Small intestine (tissue), 7 donors: ENCODE measurements at regions not wholly inside any gene's neighbourhood (a gene's known extent, or its start where the extent isn't known, plus 50 kb on each side); places are given as distances from the start of the nearest gene placed in this dataset.
A peak's percentile ranks its signal among the peaks of the same experiment; 100 is the strongest.

Experiments used
- DNase-seq, 2 donors: peaks; one replicate each; pipeline versions ENCODE4 v3.0.0 to v3.0.0-alpha.2; 2013
- FAIRE-seq: peaks from 2 replicates; lab custom pipeline; 2012; peaks lifted over from hg19 to GRCh38; lab: Jason Lieb, UNC
- H3K27ac ChIP-seq, 3 donors: one replicate each; pipeline ENCODE4 v1.5.1; 2013; ENCODE audit warnings: low read length in 2 of 3, mild to moderate bottlenecking in 2 of 3, control low read depth in 1 of 3, inconsistent platforms in 1 of 3, low read depth in 1 of 3, moderate library complexity in 1 of 3
- H3K27me3 ChIP-seq, 3 donors: one replicate each; pipeline ENCODE4 v1.6.1; 2013; ENCODE audit warnings: low read length in 3 of 3, inconsistent platforms in 1 of 3; ENCODE audit not compliant: control insufficient read depth in 3 of 3, insufficient read depth in 3 of 3
- H3K36me3 ChIP-seq, 3 donors: one replicate each; pipeline ENCODE4 v1.6.1; 2013; ENCODE audit warnings: low read length in 3 of 3, inconsistent platforms in 1 of 3, low read depth in 1 of 3, mild to moderate bottlenecking in 1 of 3, moderate library complexity in 1 of 3; ENCODE audit not compliant: control insufficient read depth in 3 of 3, insufficient read depth in 2 of 3
- H3K4me1 ChIP-seq, 3 donors: one replicate each; pipeline ENCODE4 v1.6.1; 2013; ENCODE audit warnings: low read length in 2 of 3, inconsistent platforms in 1 of 3, low read depth in 1 of 3, mild to moderate bottlenecking in 1 of 3, moderate library complexity in 1 of 3; ENCODE audit not compliant: control insufficient read depth in 3 of 3, insufficient read depth in 2 of 3
- H3K4me3 ChIP-seq, 3 donors: one replicate each; pipeline ENCODE4 v1.5.1; 2013; ENCODE audit warnings: low read length in 3 of 3, control low read depth in 1 of 3, inconsistent platforms in 1 of 3, low read depth in 1 of 3, mild to moderate bottlenecking in 1 of 3, moderate library complexity in 1 of 3
- H3K9me3 ChIP-seq, 2 donors: one replicate each; pipeline ENCODE4 v1.6.1; 2013; ENCODE audit warnings: low read depth in 1 of 2, low read length in 1 of 2; ENCODE audit not compliant: control insufficient read depth in 2 of 2, insufficient read depth in 1 of 2
- WGBS, 3 donors: extraction: QIAGEN DNeasy Blood & Tissue Kit; methylation state at CpG; one replicate each; pipeline ENCODE4 v1.1.7; 2013; 5-methylcytosine and 5-hydroxymethylcytosine counted together
- donor health status: healthy with polysubstance abuse.
- donor health status: control.
- donor health status: control.
- donor health status: Bipolar disorder and iron deficiency.
- donor health status: healthy.

- H3K9me3 ChIP-seq = no peaks in the 10 kb centered on the region
- DNase-seq (no peak), FAIRE-seq (no peak)
- no peak overlapping the region for H3K4me3 ChIP-seq
- H3K27ac ChIP-seq = no peak overlapping the region
- H3K36me3 ChIP-seq = no peaks in the 10 kb centered on the region
- H3K27me3 ChIP-seq = no peaks in the 10 kb centered on the region
- peaks cover 0 to 5% (median 0%) of the 10 kb centered on the region in 3 donors for H3K4me1 ChIP-seq
- 73 to 74% (median 73%) methylated on average over 3 of the region's 3 CpGs for WGBS, 3 donors
Measured at GRCh38 chr18:39774957-39775598, 2180.0 kb upstream of the PIK3C3 start.

DNA sequence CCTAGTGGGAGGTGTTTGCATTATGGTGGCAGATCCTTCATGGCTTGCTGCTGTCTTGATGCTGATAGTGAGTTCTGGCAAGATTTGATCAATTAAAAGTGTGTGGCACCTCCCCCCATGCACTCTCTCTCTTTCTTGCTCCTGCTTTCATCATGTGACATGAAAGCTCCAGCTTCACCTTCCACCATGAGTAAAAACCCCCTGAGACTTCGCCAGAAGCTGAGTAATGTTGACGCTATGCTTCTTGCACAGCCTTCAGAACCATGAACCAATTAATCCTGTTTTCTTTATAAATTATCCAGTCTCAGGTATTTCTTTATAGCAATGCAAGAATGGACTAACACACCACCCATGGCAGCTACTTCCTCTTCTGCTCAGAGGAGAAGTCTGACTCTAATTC is 2181.4 kb upstream of the PIK3C3 start:
- WGBS, 3 donors = 94 to 97% (median 95%) methylated on average over 2 of the region's 2 CpGs

DNA sequence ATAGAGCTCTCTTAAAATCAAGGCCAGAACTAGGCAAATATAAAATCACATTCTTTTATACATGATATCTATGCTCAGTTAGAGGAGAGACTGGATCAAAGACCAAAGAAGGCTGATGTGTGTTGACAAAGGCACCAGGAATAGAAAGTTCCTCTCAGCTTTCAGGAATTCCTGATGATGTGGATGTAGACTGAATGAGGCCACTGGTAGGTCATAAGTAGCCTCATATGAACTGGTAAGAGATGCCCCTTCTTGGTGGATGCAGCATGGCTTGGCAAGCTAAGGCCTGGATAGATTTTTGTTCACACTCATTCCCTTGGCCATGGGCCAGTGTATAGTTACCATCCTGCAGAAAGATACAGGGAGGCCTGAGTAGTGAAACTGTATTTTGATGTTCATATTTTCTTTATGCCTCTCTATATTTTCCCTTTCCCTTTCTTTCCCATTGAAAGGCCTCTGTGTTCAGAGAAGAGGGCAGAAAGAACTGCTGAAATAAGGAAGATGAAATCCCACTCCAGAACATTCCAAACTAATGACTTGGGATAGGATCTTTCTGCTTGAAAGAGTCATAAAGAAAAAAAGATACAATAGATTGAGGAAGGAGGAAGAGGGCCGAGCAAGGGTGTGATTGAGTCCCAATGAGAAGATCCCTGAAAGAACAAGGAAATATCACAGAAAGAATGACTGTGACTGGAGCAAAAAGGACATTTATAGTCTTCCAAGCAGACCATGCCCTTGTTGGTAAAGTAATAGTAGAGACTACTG is 2182.7 kb upstream of the PIK3C3 start:
- FAIRE-seq (no peak), DNase-seq (no peak)
- Histone ChIP-seq H3K4me3 (no peak overlapping the region), H3K36me3 (no peaks in the 10 kb centered on the region), H3K9me3 (peaks cover 0 to 3% of the 10 kb centered on the region in 2 donors), H3K27me3 (no peaks in the 10 kb centered on the region), H3K4me1 (peaks cover 0 to 8% (median 0%) of the 10 kb centered on the region in 3 donors), H3K27ac (no peak overlapping the region)
- WGBS, 3 donors = 82 to 88% (median 85%) methylated on average over 1 of the region's 1 CpG

More for the DNA sequence above, 2181.4 kb upstream of the PIK3C3 start:
- DNase-seq = no peak
- no peaks in the 10 kb centered on the region for H3K27me3 ChIP-seq
- no peak overlapping the region for H3K27ac ChIP-seq
- peaks cover 0 to 8% (median 0%) of the 10 kb centered on the region in 3 donors for H3K4me1 ChIP-seq
- no peak overlapping the region for H3K4me3 ChIP-seq
- H3K36me3 ChIP-seq = no peaks in the 10 kb centered on the region
- no peak for FAIRE-seq
- peaks cover 0 to 3% of the 10 kb centered on the region in 2 donors for H3K9me3 ChIP-seq

- DNase-seq (peak; percentile 50 to 59), FAIRE-seq (no peak)
- H3K9me3 ChIP-seq = peaks cover 0 to 3% of the 10 kb centered on the region in 2 donors
- H3K4me3 ChIP-seq = no peak overlapping the region
- peaks cover 0 to 8% (median 0%) of the 10 kb centered on the region in 3 donors for H3K4me1 ChIP-seq
- WGBS, 3 donors = 39 to 69% (median 42%) methylated on average over 1 of the region's 1 CpG
- no peaks in the 10 kb centered on the region for H3K27me3 ChIP-seq
- H3K27ac ChIP-seq = peak overlapping the region in 1 of 3 donors; percentile 47
- no peaks in the 10 kb centered on the region for H3K36me3 ChIP-seq
Measured at GRCh38 chr18:39770399-39770798, 2184.6 kb upstream of the PIK3C3 start.

GRCh38 chr18:39764873-39765272 is 2190.2 kb upstream of the PIK3C3 start:
- H3K9me3 ChIP-seq = peaks cover 0 to 3% of the 10 kb centered on the region in 2 donors
- no peaks in the 10 kb centered on the region for H3K36me3 ChIP-seq
- H3K4me1 ChIP-seq = peaks cover 0 to 8% (median 0%) of the 10 kb centered on the region in 3 donors
- H3K27ac ChIP-seq = peak overlapping the region in 2 of 3 donors; percentile 55 to 59
- H3K27me3 ChIP-seq = no peaks in the 10 kb centered on the region
- DNase-seq = peak; percentile 69 to 84
- no peak for FAIRE-seq
- no peak overlapping the region for H3K4me3 ChIP-seq

DNA sequence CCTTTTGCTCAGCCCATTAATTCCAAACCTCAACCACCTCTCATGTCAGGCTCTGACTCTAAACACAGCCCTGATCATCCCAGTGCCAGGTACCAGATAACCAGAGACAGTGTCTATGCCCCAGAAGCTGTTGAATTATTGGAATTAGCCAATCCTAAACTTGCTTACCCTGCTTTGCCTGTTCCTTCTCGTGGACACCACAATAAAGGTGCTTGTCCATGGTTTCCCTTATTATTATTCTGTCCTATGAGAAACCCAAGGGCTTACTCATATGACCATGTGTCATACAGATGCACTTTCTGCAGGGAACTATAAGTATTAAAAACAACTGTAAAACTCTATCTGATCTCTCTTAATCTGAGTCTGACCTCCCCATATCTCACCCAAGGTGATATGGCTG is 2193.8 kb upstream of the PIK3C3 start:
- H3K4me1 ChIP-seq = peaks cover 0 to 4% (median 0%) of the 10 kb centered on the region in 3 donors
- H3K36me3 ChIP-seq = no peaks in the 10 kb centered on the region
- no peak overlapping the region for H3K4me3 ChIP-seq
- no peaks in the 10 kb centered on the region for H3K9me3 ChIP-seq
- no peak overlapping the region for H3K27ac ChIP-seq
- H3K27me3 ChIP-seq = no peaks in the 10 kb centered on the region
- DNase-seq (no peak), FAIRE-seq (no peak)
- 53 to 86% (median 61%) methylated on average over 1 of the region's 1 CpG for WGBS, 3 donors

- 29 to 59% (median 50%) methylated on average over 3 of the region's 3 CpGs for WGBS, 3 donors
- FAIRE-seq = no peak
- no peak for DNase-seq
Measured at GRCh38 chr18:39759926-39760325, 2194.3 kb upstream of the CELF4 start.

DNA sequence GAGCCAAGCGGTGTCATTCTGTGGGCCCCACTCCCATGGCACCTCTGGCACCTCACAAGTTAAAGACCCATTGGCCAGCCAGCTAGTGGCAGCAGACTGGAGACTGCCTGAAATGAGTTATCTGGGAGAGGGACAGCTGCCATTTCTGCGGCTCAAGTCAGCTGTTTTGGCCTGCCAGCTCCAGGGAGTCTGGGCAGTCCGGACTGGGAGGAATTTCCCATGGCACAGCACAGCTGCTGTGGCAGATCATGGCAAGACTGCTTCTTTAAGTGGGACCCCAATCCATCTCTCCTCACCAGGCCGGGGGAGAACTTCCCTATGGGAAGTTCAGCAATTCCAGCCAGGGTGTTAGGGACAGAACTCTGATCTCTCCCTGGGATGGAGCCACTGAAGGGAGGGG is 2187.6 kb upstream of the CELF4 start:
- FAIRE-seq (no peak), DNase-seq (no peak)
- Histone ChIP-seq H3K36me3 (peaks cover 0 to 3% (median 0%) of the 10 kb centered on the region in 3 donors), H3K27me3 (no peaks in the 10 kb centered on the region), H3K27ac (no peak overlapping the region), H3K4me1 (no peaks in the 10 kb centered on the region), H3K4me3 (no peak overlapping the region), H3K9me3 (peaks cover 0 to 15% of the 10 kb centered on the region in 2 donors)
- 90 to 98% (median 91%) methylated on average over 4 of the region's 4 CpGs for WGBS, 3 donors

More at GRCh38 chr18:39759926-39760325, 2194.3 kb upstream of the CELF4 start:
- Histone ChIP-seq H3K9me3 (no peaks in the 10 kb centered on the region), H3K4me3 (no peak overlapping the region), H3K4me1 (peaks cover 0 to 4% (median 0%) of the 10 kb centered on the region in 3 donors), H3K27ac (no peak overlapping the region), H3K27me3 (no peaks in the 10 kb centered on the region), H3K36me3 (no peaks in the 10 kb centered on the region)
